Activated naive CD8-positive, alpha-beta T cell treated with anti-CD3 and anti-CD28 coated beads, Interleukin-2, amount 10 ng/mL, durations not matched to agents 7 days and 5 days (primary cell): ENCODE measurements at regions not wholly inside any gene's neighbourhood (a gene's known extent, or its start where the extent isn't known, plus 50 kb on each side); places are given as distances from the start of the nearest gene placed in this dataset.
"Not testable (repeated sequence)": the region's sequence is repeated elsewhere in the genome, so short reads cannot be mapped to it uniquely, and the experiment has no call there.

Source experiments
- ATAC-seq: fragments of 150-1000 bp; cut with Tn5 transposase; one replicate; pipeline ENCODE4 v1.10.0; 2021; ENCODE audit warnings: low read depth, moderate library complexity
- POLR2A ChIA-PET: fragments of 350-600 bp; sonication (Branson Sonifier 250); formaldehyde crosslinking; loops from one replicate; lab custom pipeline; 2021; ENCODE audit warnings: antibody characterized with exemption; lab: Charles Lee
- DNase-seq: peaks from one replicate; pipeline ENCODE4 v3.0.0; 2021
- H3K27ac Mint-ChIP-seq: one replicate; pipeline ENCODE4 v1.8.0; 2022; ENCODE audit warnings: mild to moderate bottlenecking, mixed read lengths
- H3K27me3 Mint-ChIP-seq: one replicate; pipeline ENCODE4 v1.8.0; 2022; ENCODE audit warnings: mild to moderate bottlenecking, moderate library complexity, mixed read lengths
- H3K36me3 Mint-ChIP-seq: one replicate; pipeline ENCODE4 v1.8.0; 2021; ENCODE audit warnings: mild to moderate bottlenecking, mixed read lengths
- H3K4me1 Mint-ChIP-seq: one replicate; pipeline ENCODE4 v1.8.0; 2021; ENCODE audit warnings: mixed read lengths
- H3K4me3 Mint-ChIP-seq: one replicate; pipeline ENCODE4 v1.8.0; 2022; ENCODE audit warnings: mild to moderate bottlenecking, moderate library complexity, mixed read lengths
- H3K9me3 Mint-ChIP-seq: one replicate; pipeline ENCODE4 v1.8.0; 2021; ENCODE audit warnings: mixed read lengths

GRCh38 chr21:19045876-19046275, 642.3 kb upstream of the TMPRSS15 start:
- Mint-ChIP-seq H3K36me3 (no peaks in the 10 kb centered on the region), H3K4me1 (no peaks in the 10 kb centered on the region), H3K27me3 (no peaks in the 10 kb centered on the region), H3K27ac (no peak overlapping the region), H3K4me3 (no peak overlapping the region), H3K9me3 (peaks cover 4% of the 10 kb centered on the region)
- POLR2A ChIA-PET: no interaction called here
- ATAC-seq (no peak), DNase-seq (no peak)

- DNase-seq (no peak), ATAC-seq (no peak)
- Mint-ChIP-seq H3K27me3 (no peaks in the 10 kb centered on the region), H3K4me1 (no peaks in the 10 kb centered on the region), H3K4me3 (no peak overlapping the region), H3K9me3 (peaks cover 2% of the 10 kb centered on the region), H3K36me3 (no peaks in the 10 kb centered on the region), H3K27ac (no peak overlapping the region)
- POLR2A ChIA-PET: no interaction called here
Measured at GRCh38 chr21:19048098-19048672, 644.6 kb upstream of the TMPRSS15 start.

GRCh38 chr21:19049567-19049966, 646.0 kb upstream of the TMPRSS15 start:
- Mint-ChIP-seq H3K27ac (no peak overlapping the region), H3K4me3 (no peak overlapping the region), H3K27me3 (no peaks in the 10 kb centered on the region), H3K4me1 (no peaks in the 10 kb centered on the region), H3K36me3 (no peaks in the 10 kb centered on the region), H3K9me3 (peaks cover 2% of the 10 kb centered on the region)
- POLR2A ChIA-PET: no interaction called here
- ATAC-seq (no peak), DNase-seq (no peak)

GRCh38 chr21:19065164-19065563, 661.6 kb upstream of the TMPRSS15 start:
- no peak overlapping the region for H3K27ac Mint-ChIP-seq
- DNase-seq: no peak
- H3K4me3 Mint-ChIP-seq: no peak overlapping the region
- H3K4me1 Mint-ChIP-seq: no peaks in the 10 kb centered on the region
- H3K27me3 Mint-ChIP-seq: no peaks in the 10 kb centered on the region
- no peak for ATAC-seq
- no peaks in the 10 kb centered on the region for H3K36me3 Mint-ChIP-seq
- POLR2A ChIA-PET: no interaction called here
- peaks cover 2% of the 10 kb centered on the region for H3K9me3 Mint-ChIP-seq

GRCh38 chr21:19076031-19076430, 672.4 kb upstream of the TMPRSS15 start:
- peaks cover 11% of the 10 kb centered on the region for H3K9me3 Mint-ChIP-seq
- DNase-seq (no peak), ATAC-seq (no peak)
- POLR2A ChIA-PET: no interaction called here
- H3K27me3 Mint-ChIP-seq: no peaks in the 10 kb centered on the region
- no peaks in the 10 kb centered on the region for H3K4me1 Mint-ChIP-seq
- H3K36me3 Mint-ChIP-seq: no peaks in the 10 kb centered on the region
- H3K27ac Mint-ChIP-seq: no peak overlapping the region
- no peak overlapping the region for H3K4me3 Mint-ChIP-seq

- no peak for DNase-seq
- H3K4me1 Mint-ChIP-seq: no peaks in the 10 kb centered on the region
- H3K27ac Mint-ChIP-seq: no peak overlapping the region
- no peaks in the 10 kb centered on the region for H3K36me3 Mint-ChIP-seq
- ATAC-seq: no peak
- POLR2A ChIA-PET: no interaction called here
- no peaks in the 10 kb centered on the region for H3K27me3 Mint-ChIP-seq
- no peak overlapping the region for H3K4me3 Mint-ChIP-seq
- H3K9me3 Mint-ChIP-seq: peaks cover 3% of the 10 kb centered on the region
Measured at GRCh38 chr21:19109694-19110093, 706.1 kb upstream of the TMPRSS15 start.

GRCh38 chr21:19119259-19119658, 715.7 kb upstream of the TMPRSS15 start:
- H3K4me1 Mint-ChIP-seq, H3K4me3 Mint-ChIP-seq, H3K36me3 Mint-ChIP-seq, POLR2A ChIA-PET, H3K27me3 Mint-ChIP-seq, H3K9me3 Mint-ChIP-seq, DNase-seq, H3K27ac Mint-ChIP-seq, ATAC-seq: not testable (repeated sequence)

- POLR2A ChIA-PET: no interaction called here
- Mint-ChIP-seq H3K4me1 (no peaks in the 10 kb centered on the region), H3K9me3 (peaks cover 6% of the 10 kb centered on the region), H3K4me3 (no peak overlapping the region), H3K27ac (no peak overlapping the region), H3K27me3 (no peaks in the 10 kb centered on the region), H3K36me3 (no peaks in the 10 kb centered on the region)
- ATAC-seq (no peak), DNase-seq (no peak)
Measured at GRCh38 chr21:19120591-19120990, 717.0 kb upstream of the TMPRSS15 start.

GRCh38 chr21:19122356-19122755, 718.8 kb upstream of the TMPRSS15 start:
- Mint-ChIP-seq H3K9me3 (peaks cover 6% of the 10 kb centered on the region), H3K27ac (no peak overlapping the region), H3K27me3 (no peaks in the 10 kb centered on the region), H3K36me3 (no peaks in the 10 kb centered on the region), H3K4me3 (no peak overlapping the region), H3K4me1 (no peaks in the 10 kb centered on the region)
- POLR2A ChIA-PET: no interaction called here
- no peak for ATAC-seq
- no peak for DNase-seq

GRCh38 chr21:19123053-19123452, 719.5 kb upstream of the TMPRSS15 start:
- Mint-ChIP-seq H3K4me3 (no peak overlapping the region), H3K27me3 (no peaks in the 10 kb centered on the region), H3K9me3 (peaks cover 6% of the 10 kb centered on the region), H3K4me1 (no peaks in the 10 kb centered on the region), H3K27ac (no peak overlapping the region), H3K36me3 (no peaks in the 10 kb centered on the region)
- DNase-seq (no peak), ATAC-seq (no peak)
- POLR2A ChIA-PET: no interaction called here

- DNase-seq: no peak
- ATAC-seq: no peak
- Mint-ChIP-seq H3K4me1 (no peaks in the 10 kb centered on the region), H3K4me3 (no peak overlapping the region), H3K9me3 (peaks cover 6% of the 10 kb centered on the region), H3K27me3 (no peaks in the 10 kb centered on the region), H3K27ac (no peak overlapping the region), H3K36me3 (no peaks in the 10 kb centered on the region)
- POLR2A ChIA-PET: no interaction called here
Measured at GRCh38 chr21:19123525-19123924, 719.9 kb upstream of the TMPRSS15 start.

GRCh38 chr21:19124691-19125090, 721.1 kb upstream of the TMPRSS15 start:
- H3K36me3 Mint-ChIP-seq: no peaks in the 10 kb centered on the region
- POLR2A ChIA-PET: no interaction called here
- H3K27me3 Mint-ChIP-seq: no peaks in the 10 kb centered on the region
- no peak for DNase-seq
- ATAC-seq: no peak
- peaks cover 5% of the 10 kb centered on the region for H3K9me3 Mint-ChIP-seq
- no peak overlapping the region for H3K4me3 Mint-ChIP-seq
- no peaks in the 10 kb centered on the region for H3K4me1 Mint-ChIP-seq
- H3K27ac Mint-ChIP-seq: no peak overlapping the region

- no peak overlapping the region for H3K4me3 Mint-ChIP-seq
- no peak overlapping the region for H3K27ac Mint-ChIP-seq
- POLR2A ChIA-PET: no interaction called here
- H3K27me3 Mint-ChIP-seq: no peaks in the 10 kb centered on the region
- H3K9me3 Mint-ChIP-seq: peaks cover 5% of the 10 kb centered on the region
- DNase-seq (no peak), ATAC-seq (no peak)
- H3K36me3 Mint-ChIP-seq: no peaks in the 10 kb centered on the region
- no peaks in the 10 kb centered on the region for H3K4me1 Mint-ChIP-seq
Measured at GRCh38 chr21:19130379-19131028, 726.9 kb upstream of the TMPRSS15 start.

GRCh38 chr21:19141511-19141910, 737.9 kb upstream of the TMPRSS15 start:
- no peaks in the 10 kb centered on the region for H3K4me1 Mint-ChIP-seq
- ATAC-seq: no peak
- H3K9me3 Mint-ChIP-seq: no peaks in the 10 kb centered on the region
- POLR2A ChIA-PET: no interaction called here
- H3K27me3 Mint-ChIP-seq: no peaks in the 10 kb centered on the region
- H3K4me3 Mint-ChIP-seq: no peak overlapping the region
- H3K27ac Mint-ChIP-seq: no peak overlapping the region
- DNase-seq: no peak
- H3K36me3 Mint-ChIP-seq: no peaks in the 10 kb centered on the region
